ENCODE measurements at regions not wholly inside any gene's neighbourhood (a gene's known extent, or its start where the extent isn't known, plus 50 kb on each side); places are given as distances from the start of the nearest gene placed in this dataset.
"Not testable (repeated sequence)": the region's sequence is repeated elsewhere in the genome, so short reads cannot be mapped to it uniquely, and the experiment has no call there.

- DNase-seq: not testable (repeated sequence)
These were observed 94.0 kb upstream of the CHD2 start for GRCh38 chr15:92806171-92806570.

- no peak for DNase-seq
These were observed 93.4 kb upstream of the CHD2 start for GRCh38 chr15:92806763-92807162.

- peak; percentile 29 for DNase-seq
These were observed 92.1 kb upstream of the CHD2 start for GRCh38 chr15:92807971-92808571.

GRCh38 chr15:92808598-92809063, 91.5 kb upstream of the CHD2 start:
- DNase-seq: no peak

GRCh38 chr15:92809064-92809879, 90.9 kb upstream of the CHD2 start:
- DNase-seq: peak; percentile 99

GRCh38 chr15:92809880-92810361, 90.2 kb upstream of the CHD2 start:
- peak; percentile 33 for DNase-seq

GRCh38 chr15:92810418-92811138, 89.5 kb upstream of the CHD2 start:
- DNase-seq: peak; percentile 43

GRCh38 chr15:92811148-92811913, 88.8 kb upstream of the CHD2 start:
- DNase-seq: no peak

- no peak for DNase-seq
These were observed 87.9 kb upstream of the CHD2 start for GRCh38 chr15:92812271-92812670.

- DNase-seq: no peak
These were observed 86.6 kb upstream of the CHD2 start for GRCh38 chr15:92813485-92813884.

- DNase-seq: no peak
These were observed 82.7 kb upstream of the CHD2 start for GRCh38 chr15:92817339-92817886.

GRCh38 chr15:92818651-92819277, 81.4 kb upstream of the CHD2 start:
- no peak for DNase-seq

- DNase-seq: no peak
These were observed 80.6 kb upstream of the CHD2 start for GRCh38 chr15:92819278-92820235.

GRCh38 chr15:92820236-92821021, 79.7 kb upstream of the CHD2 start:
- peak; percentile 86 for DNase-seq

- DNase-seq: no peak
These were observed 78.5 kb upstream of the CHD2 start for GRCh38 chr15:92821491-92822116.

GRCh38 chr15:92822216-92823144, 77.6 kb upstream of the CHD2 start:
- DNase-seq: no peak

- no peak for DNase-seq
These were observed 74.1 kb upstream of the CHD2 start for GRCh38 chr15:92825985-92826384.

GRCh38 chr15:92827991-92828390, 72.1 kb upstream of the CHD2 start:
- not testable (repeated sequence) for DNase-seq

All from activated naive CD4-positive, alpha-beta T cell treated with Interleukin-2 at 50 U/mL for 16 hours (primary cell).